HepG2 (cell line): ENCODE measurements at regions not wholly inside any gene's neighbourhood (a gene's known extent, or its start where the extent isn't known, plus 50 kb on each side); places are given as distances from the start of the nearest gene placed in this dataset.

Experiments
- HDAC1 ChIP-seq: sonication (generic); formaldehyde crosslinking; IDR thresholded peaks from 2 replicates; pipeline ENCODE4 v1.5.1; 2020; ENCODE audit warnings: mild to moderate bottlenecking, missing genetic modification reagents
- HNRNPK ChIP-seq: fragments of 200-400 bp; formaldehyde crosslinking; IDR thresholded peaks from 2 replicates; pipeline ENCODE4 v1.6.1; 2018; ENCODE audit warnings: low read length, low read depth, moderate library complexity, mild to moderate bottlenecking; ENCODE audit not compliant: poor library complexity, severe bottlenecking
- MEIS1 ChIP-seq: sonication (generic); formaldehyde crosslinking; IDR thresholded peaks from 2 replicates; pipeline ENCODE4 v1.9.0; 2021; ENCODE audit warnings: mild to moderate bottlenecking, missing genetic modification reagents, moderate library complexity, borderline replicate concordance
- MIER3 ChIP-seq: IDR thresholded peaks from 2 replicates; pipeline ENCODE4 v1.6.1; 2016; ENCODE audit warnings: missing compliant biosample characterization, borderline replicate concordance
- MXD4 ChIP-seq: IDR thresholded peaks from 2 replicates; pipeline ENCODE4 v1.6.1; 2016; ENCODE audit warnings: mild to moderate bottlenecking, missing biosample characterization, missing genetic modification reagents
- NBN ChIP-seq: fragments of 450-650 bp; conservative IDR thresholded peaks from 2 replicates; pipeline ENCODE4 v1.6.1; 2017
- PLRG1 ChIP-seq: fragments of 450-650 bp; conservative IDR thresholded peaks from 2 replicates; pipeline ENCODE4 v1.6.1; 2016
- SKI ChIP-seq: fragments of 450-650 bp; IDR thresholded peaks from one replicate; pipeline ENCODE4 v1.6.1; 2018; ENCODE audit warnings: mild to moderate bottlenecking; ENCODE audit not compliant: partially characterized antibody
- SMAD9 ChIP-seq: sonication (generic); formaldehyde crosslinking; IDR thresholded peaks from 2 replicates; pipeline ENCODE4 v1.5.1; 2020; ENCODE audit warnings: mild to moderate bottlenecking, missing genetic modification reagents
- TBX3 ChIP-seq: fragments of 450-650 bp; IDR thresholded peaks from 2 replicates; pipeline ENCODE4 v1.6.1; 2017; ENCODE audit warnings: antibody characterized with exemption, mild to moderate bottlenecking, inconsistent platforms, borderline replicate concordance
- ZBTB10 ChIP-seq: sonication (generic); formaldehyde crosslinking; IDR thresholded peaks from 2 replicates; pipeline ENCODE4 v1.4.0; 2020; ENCODE audit warnings: missing genetic modification reagents, borderline replicate concordance
- ZNF318 ChIP-seq: sonication (generic); formaldehyde crosslinking; IDR thresholded peaks from 2 replicates; pipeline ENCODE4 v1.4.0; 2020; ENCODE audit warnings: mild to moderate bottlenecking, missing genetic modification reagents
- TF ChIP-seq, protein P1 (sequence below): sonication (generic); formaldehyde crosslinking; IDR thresholded peaks from 2 replicates; pipeline ENCODE4 v1.8.0; 2022; ENCODE audit warnings: mild to moderate bottlenecking, missing genetic modification reagents, borderline replicate concordance
- TF ChIP-seq, protein P2 (sequence below): sonication (generic); formaldehyde crosslinking; IDR thresholded peaks from 2 replicates; pipeline ENCODE4 v1.4.0; 2020; ENCODE audit warnings: missing genetic modification reagents

DNA sequence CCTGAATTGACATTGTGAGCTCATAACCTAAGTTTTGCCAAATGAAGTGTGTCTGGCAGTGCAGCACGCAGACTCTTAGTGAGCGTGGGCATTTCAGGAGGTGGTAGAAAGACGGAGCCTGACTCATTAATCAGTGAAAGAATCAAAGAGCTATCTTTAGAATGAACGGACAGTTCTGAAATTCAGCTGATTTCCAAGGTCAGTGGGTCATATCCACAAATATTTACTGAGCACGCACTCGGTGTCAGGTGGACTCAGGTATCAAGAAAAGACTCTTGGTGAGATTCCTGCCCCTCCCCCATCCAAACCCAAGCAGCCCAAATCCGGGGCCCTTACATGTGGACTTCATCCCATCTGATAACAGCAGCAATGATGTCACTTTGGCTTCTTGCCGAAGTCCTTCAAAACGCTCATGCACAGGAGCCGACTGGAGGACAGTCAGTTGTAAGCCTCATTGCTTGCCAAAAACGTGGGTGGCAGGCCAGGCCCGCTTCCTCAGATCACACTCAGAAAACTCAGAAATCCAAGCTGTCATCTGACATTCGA, 185.8 kb downstream of the HS3ST3A1 start (continued):
- TF ChIP-seq, protein P1, sequence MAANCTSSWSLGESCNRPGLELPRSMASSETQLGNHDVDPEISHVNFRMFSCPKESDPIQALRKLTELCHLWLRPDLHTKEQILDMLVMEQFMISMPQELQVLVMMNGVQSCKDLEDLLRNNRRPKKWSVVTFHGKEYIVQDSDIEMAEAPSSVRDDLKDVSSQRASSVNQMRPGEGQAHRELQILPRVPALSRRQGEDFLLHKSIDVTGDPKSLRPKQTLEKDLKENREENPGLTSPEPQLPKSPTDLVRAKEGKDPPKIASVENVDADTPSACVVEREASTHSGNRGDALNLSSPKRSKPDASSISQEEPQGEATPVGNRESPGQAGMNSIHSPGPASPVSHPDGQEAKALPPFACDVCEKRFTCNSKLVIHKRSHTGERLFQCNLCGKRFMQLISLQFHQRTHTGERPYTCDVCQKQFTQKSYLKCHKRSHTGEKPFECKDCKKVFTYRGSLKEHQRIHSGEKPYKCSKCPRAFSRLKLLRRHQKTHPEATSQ (CRISPR knock-in tag), result peak; percentile 86; the same call in 1 of the 2 replicates
- TF ChIP-seq HDAC1 (CRISPR knock-in tag) (peak; percentile 84; the same call in 1 of the 2 replicates), MIER3 (CRISPR knock-in tag) (0 out of 2 replicates have a peak, but pooled peaks have one; percentile 81), SMAD9 (CRISPR knock-in tag) (no peak), NBN (no peak), ZBTB10 (CRISPR knock-in tag) (peak; percentile 61; the same call in 1 of the 2 replicates), PLRG1 (no peak), ZNF318 (0 out of 2 replicates have a peak, but pooled peaks have one; percentile 63), TBX3 (no peak), MXD4 (CRISPR knock-in tag) (no peak), MEIS1 (CRISPR knock-in tag) (peak; percentile 67; the same call in 1 of the 2 replicates), HNRNPK (no peak), SKI (no peak)
- TF ChIP-seq, protein P2, sequence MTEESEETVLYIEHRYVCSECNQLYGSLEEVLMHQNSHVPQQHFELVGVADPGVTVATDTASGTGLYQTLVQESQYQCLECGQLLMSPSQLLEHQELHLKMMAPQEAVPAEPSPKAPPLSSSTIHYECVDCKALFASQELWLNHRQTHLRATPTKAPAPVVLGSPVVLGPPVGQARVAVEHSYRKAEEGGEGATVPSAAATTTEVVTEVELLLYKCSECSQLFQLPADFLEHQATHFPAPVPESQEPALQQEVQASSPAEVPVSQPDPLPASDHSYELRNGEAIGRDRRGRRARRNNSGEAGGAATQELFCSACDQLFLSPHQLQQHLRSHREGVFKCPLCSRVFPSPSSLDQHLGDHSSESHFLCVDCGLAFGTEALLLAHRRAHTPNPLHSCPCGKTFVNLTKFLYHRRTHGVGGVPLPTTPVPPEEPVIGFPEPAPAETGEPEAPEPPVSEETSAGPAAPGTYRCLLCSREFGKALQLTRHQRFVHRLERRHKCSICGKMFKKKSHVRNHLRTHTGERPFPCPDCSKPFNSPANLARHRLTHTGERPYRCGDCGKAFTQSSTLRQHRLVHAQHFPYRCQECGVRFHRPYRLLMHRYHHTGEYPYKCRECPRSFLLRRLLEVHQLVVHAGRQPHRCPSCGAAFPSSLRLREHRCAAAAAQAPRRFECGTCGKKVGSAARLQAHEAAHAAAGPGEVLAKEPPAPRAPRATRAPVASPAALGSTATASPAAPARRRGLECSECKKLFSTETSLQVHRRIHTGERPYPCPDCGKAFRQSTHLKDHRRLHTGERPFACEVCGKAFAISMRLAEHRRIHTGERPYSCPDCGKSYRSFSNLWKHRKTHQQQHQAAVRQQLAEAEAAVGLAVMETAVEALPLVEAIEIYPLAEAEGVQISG, result peak; percentile 69
